GM10248 (cell line): ENCODE measurements at regions not wholly inside any gene's neighbourhood (a gene's known extent, or its start where the extent isn't known, plus 50 kb on each side); places are given as distances from the start of the nearest gene placed in this dataset.
"Not testable (repeated sequence)": the region's sequence is repeated elsewhere in the genome, so short reads cannot be mapped to it uniquely, and the experiment has no call there.

Experiments used
- CTCF ChIA-PET: fragments of 300-600 bp; sonication (Branson Sonifier 250); formaldehyde crosslinking; extraction: SDS; loops from one replicate; lab custom pipeline; 2021; ENCODE audit warnings: antibody characterized with exemption; lab: Yijun Ruan, JAX
- POLR2A ChIA-PET: fragments of 350-650 bp; sonication (Branson Sonifier 250); formaldehyde crosslinking; extraction: SDS; loops from one replicate; lab custom pipeline; 2020; ENCODE audit warnings: antibody characterized with exemption; lab: Yijun Ruan, JAX
- DNase-seq: peaks from one replicate; pipeline ENCODE4 v3.0.0; 2012; ENCODE audit errors: extremely low spot score
- CTCF ChIP-seq: IDR thresholded peaks from 2 replicates; pipeline ENCODE4 v1.5.1; 2012; ENCODE audit warnings: mild to moderate bottlenecking, low read depth; ENCODE audit errors: extremely low read depth, missing control alignments, control extremely low read depth

GRCh38 chr7:42570944-42571343 lies 333.9 kb upstream of the GLI3 start:
- ChIA-PET CTCF (no interaction called here), POLR2A (no interaction called here)
- no peak for DNase-seq
- TF ChIP-seq CTCF: no peak

- ChIA-PET POLR2A (no interaction called here), CTCF (no interaction called here)
- TF ChIP-seq CTCF: no peak
- DNase-seq: no peak
Observed at GRCh38 chr7:42567051-42567450, 330.0 kb upstream of the GLI3 start.

- DNase-seq: no peak
- no peak for TF ChIP-seq CTCF
- ChIA-PET CTCF (no interaction called here), POLR2A (no interaction called here)
Observed at GRCh38 chr7:42561797-42562196, 324.8 kb upstream of the GLI3 start.

- CTCF ChIA-PET: no interaction called here
- DNase-seq: no peak
- POLR2A ChIA-PET: no interaction called here
- TF ChIP-seq CTCF: no peak
Observed at GRCh38 chr7:42560866-42561265, 323.9 kb upstream of the GLI3 start.

GRCh38 chr7:42554932-42555331 lies 317.9 kb upstream of the GLI3 start:
- POLR2A ChIA-PET, DNase-seq, CTCF ChIA-PET: not testable (repeated sequence)

GRCh38 chr7:42552227-42552626 lies 315.2 kb upstream of the GLI3 start:
- DNase-seq: no peak
- CTCF ChIA-PET: interaction anchor here (0.9 kb wide), 1 partner anchor 14 kb away, joined by 4 read pairs; no protein-coding TSS in a partner anchor
- TF ChIP-seq CTCF: no peak

GRCh38 chr7:42550706-42551470 lies 313.9 kb upstream of the GLI3 start:
- DNase-seq: no peak

More at GRCh38 chr7:42552227-42552626, 315.2 kb upstream of the GLI3 start:
- POLR2A ChIA-PET: no interaction called here

More at GRCh38 chr7:42550706-42551470, 313.9 kb upstream of the GLI3 start:
- ChIA-PET POLR2A (no interaction called here), CTCF (no interaction called here)
- no peak for TF ChIP-seq CTCF
